ENCODE measurements at regions not wholly inside any gene's neighbourhood (a gene's known extent, or its start where the extent isn't known, plus 50 kb on each side); places are given as distances from the start of the nearest gene placed in this dataset.
"Not testable (repeated sequence)": the region's sequence is repeated elsewhere in the genome, so short reads cannot be mapped to it uniquely, and the experiment has no call there.

GRCh38 chr9:89854715-89855475 is 250.1 kb downstream of the GADD45G start:
- intact Hi-C loops (cut with micrococcal nuclease) = loop anchor here (10.0 kb wide), 2 partner anchors 250 to 940 kb away; partner anchors contain the start of gene GADD45G
- H3K36me3 Mint-ChIP-seq (ENCODE audit: insufficient read depth, unreplicated experiment) = no peaks in the 10 kb centered on the region
- H3K9me3 Mint-ChIP-seq (ENCODE audit: unreplicated experiment) = peaks cover 10% of the 10 kb centered on the region
- CTCF ChIA-PET = no interaction called here
- DNase-seq (ENCODE audit: unreplicated experiment) = no peak
- no peak overlapping the region for H3K27ac Mint-ChIP-seq (ENCODE audit: low read depth, unreplicated experiment)
- H3K4me1 Mint-ChIP-seq (ENCODE audit: insufficient read depth, unreplicated experiment) = peaks cover 12% of the 10 kb centered on the region
- H3K4me3 Mint-ChIP-seq (ENCODE audit: unreplicated experiment) = no peak overlapping the region
- H3K27me3 Mint-ChIP-seq (ENCODE audit: insufficient read depth, unreplicated experiment) = peaks cover 35% of the 10 kb centered on the region
- POLR2A ChIA-PET = no interaction called here
- BruUV-seq (replicated peaks) = no TSS peak
- TF ChIP-seq CTCF (IDR thresholded peaks at IDR 0.05; ENCODE audit: unreplicated experiment) = no peak

GRCh38 chr9:89856296-89856695 is 251.5 kb downstream of the GADD45G start:
- intact Hi-C loops (cut with micrococcal nuclease) = loop anchor here (10.0 kb wide), 2 partner anchors 251 to 939 kb away; partner anchors contain the start of gene GADD45G
- BruUV-seq (replicated peaks); DNase-seq (ENCODE audit: unreplicated experiment); POLR2A ChIA-PET; H3K36me3 Mint-ChIP-seq (ENCODE audit: insufficient read depth, unreplicated experiment); H3K27ac Mint-ChIP-seq (ENCODE audit: low read depth, unreplicated experiment); CTCF ChIA-PET; H3K4me1 Mint-ChIP-seq (ENCODE audit: insufficient read depth, unreplicated experiment); H3K4me3 Mint-ChIP-seq (ENCODE audit: unreplicated experiment): not testable (repeated sequence)
- Mint-ChIP-seq H3K9me3 (ENCODE audit: unreplicated experiment) (peaks cover 10% of the 10 kb centered on the region), H3K27me3 (ENCODE audit: insufficient read depth, unreplicated experiment) (peaks cover 35% of the 10 kb centered on the region)

GRCh38 chr9:89856950-89857349 is 252.1 kb downstream of the GADD45G start:
- H3K36me3 Mint-ChIP-seq (ENCODE audit: insufficient read depth, unreplicated experiment); POLR2A ChIA-PET; H3K27ac Mint-ChIP-seq (ENCODE audit: low read depth, unreplicated experiment); H3K4me3 Mint-ChIP-seq (ENCODE audit: unreplicated experiment); DNase-seq (ENCODE audit: unreplicated experiment); CTCF ChIA-PET; H3K4me1 Mint-ChIP-seq (ENCODE audit: insufficient read depth, unreplicated experiment); BruUV-seq (replicated peaks): not testable (repeated sequence)
- intact Hi-C loops (cut with micrococcal nuclease) = loop anchor here (10.0 kb wide), 2 partner anchors 252 to 938 kb away; partner anchors contain the start of gene GADD45G
- Mint-ChIP-seq H3K9me3 (ENCODE audit: unreplicated experiment) (peaks cover 10% of the 10 kb centered on the region), H3K27me3 (ENCODE audit: insufficient read depth, unreplicated experiment) (peaks cover 35% of the 10 kb centered on the region)

- H3K36me3 Mint-ChIP-seq (ENCODE audit: insufficient read depth, unreplicated experiment); POLR2A ChIA-PET; DNase-seq (ENCODE audit: unreplicated experiment); H3K27ac Mint-ChIP-seq (ENCODE audit: low read depth, unreplicated experiment); H3K4me3 Mint-ChIP-seq (ENCODE audit: unreplicated experiment); BruUV-seq (replicated peaks); H3K4me1 Mint-ChIP-seq (ENCODE audit: insufficient read depth, unreplicated experiment); CTCF ChIA-PET: not testable (repeated sequence)
- Mint-ChIP-seq H3K27me3 (ENCODE audit: insufficient read depth, unreplicated experiment) (peaks cover 32% of the 10 kb centered on the region), H3K9me3 (ENCODE audit: unreplicated experiment) (peaks cover 10% of the 10 kb centered on the region)
- intact Hi-C loops (cut with micrococcal nuclease) = loop anchor here (10.0 kb wide), 2 partner anchors 255 to 935 kb away; partner anchors contain the start of gene GADD45G
Observed at GRCh38 chr9:89859842-89860241, 255.0 kb downstream of the GADD45G start.

- Mint-ChIP-seq H3K9me3 (ENCODE audit: unreplicated experiment) (peaks cover 10% of the 10 kb centered on the region), H3K27me3 (ENCODE audit: insufficient read depth, unreplicated experiment) (peaks cover 17% of the 10 kb centered on the region)
- H3K27ac Mint-ChIP-seq (ENCODE audit: low read depth, unreplicated experiment); H3K4me1 Mint-ChIP-seq (ENCODE audit: insufficient read depth, unreplicated experiment); H3K4me3 Mint-ChIP-seq (ENCODE audit: unreplicated experiment); CTCF ChIA-PET; BruUV-seq (replicated peaks); H3K36me3 Mint-ChIP-seq (ENCODE audit: insufficient read depth, unreplicated experiment); DNase-seq (ENCODE audit: unreplicated experiment); intact Hi-C loops (cut with micrococcal nuclease); POLR2A ChIA-PET: not testable (repeated sequence)
Observed at GRCh38 chr9:89861371-89861770, 256.6 kb downstream of the GADD45G start.

- POLR2A ChIA-PET = interaction anchor here (0.6 kb wide), 1 partner anchor 16 kb away, joined by 3 read pairs; no protein-coding TSS in a partner anchor
- H3K4me1 Mint-ChIP-seq (ENCODE audit: insufficient read depth, unreplicated experiment) = no peaks in the 10 kb centered on the region
- no peak overlapping the region for H3K27ac Mint-ChIP-seq (ENCODE audit: low read depth, unreplicated experiment)
- BruUV-seq (replicated peaks) = no TSS peak
- no peaks in the 10 kb centered on the region for H3K36me3 Mint-ChIP-seq (ENCODE audit: insufficient read depth, unreplicated experiment)
- H3K4me3 Mint-ChIP-seq (ENCODE audit: unreplicated experiment) = no peak overlapping the region
- peaks cover 14% of the 10 kb centered on the region for H3K27me3 Mint-ChIP-seq (ENCODE audit: insufficient read depth, unreplicated experiment)
- CTCF ChIA-PET = interaction anchor here (0.7 kb wide), 1 partner anchor 238 kb away, joined by 3 read pairs; no protein-coding TSS in a partner anchor
- DNase-seq (ENCODE audit: unreplicated experiment) = no peak
- intact Hi-C loops (cut with micrococcal nuclease) = no loop called here
- H3K9me3 Mint-ChIP-seq (ENCODE audit: unreplicated experiment) = peaks cover 10% of the 10 kb centered on the region
- no peak for TF ChIP-seq CTCF (IDR thresholded peaks at IDR 0.05; ENCODE audit: unreplicated experiment)
Observed at GRCh38 chr9:89862316-89862715, 257.5 kb downstream of the GADD45G start.

Data from MCF 10A (cell line).